CD4-positive, alpha-beta T cell (primary cell): ENCODE measurements at regions not wholly inside any gene's neighbourhood (a gene's known extent, or its start where the extent isn't known, plus 50 kb on each side); places are given as distances from the start of the nearest gene placed in this dataset.

ENCODE experiments used
- ATAC-seq: fragments of 200-7000 bp; cut with Tn5 transposase; one replicate; pipeline ENCODE4 v1.10.0; 2022; ENCODE audit warnings: mild to moderate bottlenecking; ENCODE audit not compliant: poor library complexity
- CTCF ChIA-PET: fragments of 350-600 bp; sonication (Branson Sonifier 250); formaldehyde crosslinking; loops from one replicate; lab custom pipeline; 2021; ENCODE audit warnings: antibody characterized with exemption, inconsistent platforms; lab: Charles Lee
- POLR2A ChIA-PET: fragments of 350-600 bp; sonication (Branson Sonifier 250); formaldehyde crosslinking; loops from one replicate; lab custom pipeline; 2021; ENCODE audit warnings: antibody characterized with exemption, inconsistent platforms; lab: Charles Lee
- DNase-seq, 14 experiments: peaks; one replicate each; pipeline ENCODE4 v3.0.0-alpha.2; 2013 to 2020; ENCODE audit warnings: mixed read lengths in 2 of 14
- H3K27ac ChIP-seq, 2 donors: one replicate each; pipeline versions ENCODE4 v1.5.1 to v1.7.0; 2013; ENCODE audit warnings: low read length in 2 of 2, low read depth in 1 of 2, mild to moderate bottlenecking in 1 of 2
- H3K27me3 ChIP-seq, 2 experiments: 1 replicate in 1 of 2; 2 replicates in 1 of 2; pipeline versions ENCODE4 v1.6.1 to v1.7.0; 2013; ENCODE audit warnings: low read length in 2 of 2, control low read depth in 1 of 2, mild to moderate bottlenecking in 1 of 2, moderate library complexity in 1 of 2; ENCODE audit not compliant: insufficient read depth in 2 of 2, control insufficient read depth in 1 of 2
- H3K36me3 ChIP-seq: one replicate; pipeline ENCODE4 v1.6.1; 2013; ENCODE audit warnings: low read length, control low read depth; ENCODE audit not compliant: insufficient read depth
- H3K4me1 ChIP-seq: one replicate; pipeline ENCODE4 v1.6.1; 2013; ENCODE audit warnings: low read length, control low read depth; ENCODE audit not compliant: insufficient read depth
- H3K4me3 ChIP-seq: one replicate; pipeline ENCODE4 v1.5.1; 2013; ENCODE audit warnings: mild to moderate bottlenecking, low read length, moderate library complexity
- H3K9me3 ChIP-seq, 2 experiments: 1 replicate in 1 of 2; 2 replicates in 1 of 2; pipeline versions ENCODE4 v1.6.1 to v1.7.0; 2013; ENCODE audit warnings: low read length in 2 of 2, mild to moderate bottlenecking in 2 of 2, control low read depth in 1 of 2, moderate library complexity in 1 of 2; ENCODE audit not compliant: control insufficient read depth in 1 of 2, insufficient read depth in 1 of 2
- H3K27ac Mint-ChIP-seq: one replicate; pipeline ENCODE4 v1.8.0; 2020; ENCODE audit warnings: mixed read lengths
- H3K27me3 Mint-ChIP-seq: one replicate; pipeline ENCODE4 v1.8.0; 2021; ENCODE audit warnings: mixed read lengths
- H3K36me3 Mint-ChIP-seq: one replicate; pipeline ENCODE4 v1.8.0; 2021; ENCODE audit warnings: low read depth, mixed read lengths
- H3K4me1 Mint-ChIP-seq: one replicate; pipeline ENCODE4 v1.8.0; 2021; ENCODE audit warnings: low read depth, mixed read lengths
- H3K4me3 Mint-ChIP-seq: one replicate; pipeline ENCODE4 v1.8.0; 2020; ENCODE audit warnings: mild to moderate bottlenecking, mixed read lengths
- H3K9me3 Mint-ChIP-seq: one replicate; pipeline ENCODE4 v1.8.0; 2020; ENCODE audit warnings: mixed read lengths
- CTCF ChIP-seq: fragments of 200-600 bp; IDR thresholded peaks from one replicate; pipeline ENCODE4 v1.8.0; 2022; ENCODE audit warnings: antibody characterized with exemption, mild to moderate bottlenecking
- intact Hi-C, 2 experiments: fragments of 100-400 bp; cut with DNase I in 1 of 2; cut with micrococcal nuclease in 1 of 2; formaldehyde crosslinking; loops; one replicate each; pipeline versions ENCODE4 v1.15.1 to v1.9.0; 2023 to 2025; cut with DNase I, micrococcal nuclease

GRCh38 chr2:176521878-176522670 lies 252.8 kb downstream of the MTX2 start:
- no peak for TF ChIP-seq CTCF
- no peaks in the 10 kb centered on the region for H3K9me3 Mint-ChIP-seq
- H3K4me3 Mint-ChIP-seq: no peak overlapping the region
- ChIA-PET POLR2A (no interaction called here), CTCF (no interaction called here)
- H3K27ac Mint-ChIP-seq: no peak overlapping the region
- no peaks in the 10 kb centered on the region for H3K9me3 ChIP-seq
- H3K27me3 ChIP-seq: no peaks in the 10 kb centered on the region
- H3K4me3 ChIP-seq: no peak overlapping the region
- no peaks in the 10 kb centered on the region for H3K4me1 ChIP-seq
- H3K36me3 ChIP-seq: no peaks in the 10 kb centered on the region
- intact Hi-C loops: no loop called here
- no peak overlapping the region for H3K27ac ChIP-seq
- no peaks in the 10 kb centered on the region for H3K36me3 Mint-ChIP-seq
- no peak for DNase-seq
- no peak for ATAC-seq
- H3K4me1 Mint-ChIP-seq: no peaks in the 10 kb centered on the region
- peaks cover 9% of the 10 kb centered on the region for H3K27me3 Mint-ChIP-seq

GRCh38 chr2:176525086-176525485 lies 255.8 kb downstream of the MTX2 start:
- H3K4me1 ChIP-seq: no peaks in the 10 kb centered on the region
- ChIA-PET CTCF (no interaction called here), POLR2A (no interaction called here)
- Mint-ChIP-seq H3K9me3 (no peaks in the 10 kb centered on the region), H3K4me1 (no peaks in the 10 kb centered on the region), H3K36me3 (no peaks in the 10 kb centered on the region), H3K27me3 (peaks cover 31% of the 10 kb centered on the region), H3K27ac (no peak overlapping the region), H3K4me3 (no peak overlapping the region)
- H3K9me3 ChIP-seq: no peaks in the 10 kb centered on the region
- peaks cover 0 to 5% of the 10 kb centered on the region in 2 experiments for H3K27me3 ChIP-seq
- H3K27ac ChIP-seq: no peak overlapping the region
- DNase-seq (no peak), ATAC-seq (no peak)
- H3K36me3 ChIP-seq: no peaks in the 10 kb centered on the region
- no peak for TF ChIP-seq CTCF
- intact Hi-C loops: no loop called here
- H3K4me3 ChIP-seq: no peak overlapping the region

- ChIA-PET CTCF (no interaction called here), POLR2A (no interaction called here)
- intact Hi-C loops: no loop called here
- Histone ChIP-seq H3K27me3 (peaks cover 0 to 5% of the 10 kb centered on the region in 2 experiments), H3K4me1 (no peaks in the 10 kb centered on the region), H3K4me3 (no peak overlapping the region), H3K36me3 (no peaks in the 10 kb centered on the region), H3K27ac (no peak overlapping the region), H3K9me3 (no peaks in the 10 kb centered on the region)
- H3K36me3 Mint-ChIP-seq: no peaks in the 10 kb centered on the region
- TF ChIP-seq CTCF: no peak
- H3K27ac Mint-ChIP-seq: no peak overlapping the region
- ATAC-seq: no peak
- H3K4me3 Mint-ChIP-seq: no peak overlapping the region
- no peak for DNase-seq
- no peaks in the 10 kb centered on the region for H3K9me3 Mint-ChIP-seq
- no peaks in the 10 kb centered on the region for H3K4me1 Mint-ChIP-seq
- peaks cover 40% of the 10 kb centered on the region for H3K27me3 Mint-ChIP-seq
These were observed 258.0 kb downstream of the MTX2 start for GRCh38 chr2:176526995-176527901.
